ENCODE measurements at regions not wholly inside any gene's neighbourhood (a gene's known extent, or its start where the extent isn't known, plus 50 kb on each side); places are given as distances from the start of the nearest gene placed in this dataset.

DNA sequence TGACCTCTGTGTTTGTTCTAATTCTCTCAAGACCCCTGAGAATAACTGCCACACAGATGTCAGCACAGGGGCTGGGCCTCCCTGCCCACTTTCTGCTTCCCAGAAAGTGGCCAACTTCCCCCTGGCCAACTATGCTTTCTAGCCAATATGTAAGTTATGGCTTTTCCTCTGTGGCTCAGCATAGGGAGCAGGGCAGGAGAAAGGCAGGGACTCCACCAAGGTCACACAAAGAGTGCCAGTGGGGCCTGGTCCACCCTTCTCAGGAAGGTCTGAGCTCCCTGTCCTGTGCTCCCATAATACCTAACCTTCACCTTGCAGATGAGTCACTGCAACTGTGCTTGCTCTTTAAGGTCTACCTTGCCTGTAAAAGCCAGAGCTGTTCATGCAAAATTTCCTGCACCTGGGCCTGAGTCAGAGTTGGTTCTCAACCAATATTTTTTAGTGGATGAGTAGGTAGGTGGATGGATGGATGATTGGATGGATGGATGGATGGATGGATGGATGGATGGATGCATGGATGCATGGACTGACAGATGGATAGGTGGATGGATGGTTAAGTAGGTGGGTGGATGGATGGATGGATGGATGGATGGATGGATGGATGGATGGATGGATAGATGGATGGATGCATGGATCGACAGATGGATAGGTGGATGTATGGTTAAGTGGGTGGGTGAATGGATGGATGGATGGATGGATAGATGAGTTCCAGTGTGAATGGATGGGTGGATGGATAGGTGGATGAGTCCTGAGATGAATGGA lies 64.2 kb downstream of the DIO3 start:
- Histone ChIP-seq H3K27me3 (ENCODE audit: insufficient read depth, low read depth) (peaks cover 4% of the 10 kb centered on the region; the same call in 1 of the 2 replicates), H2AFZ (ENCODE audit: low read depth) (no peak overlapping the region), H3K79me2 (ENCODE audit: insufficient read depth, low read depth) (no peaks in the 10 kb centered on the region), H3K4me2 (no peak overlapping the region), H3K9ac (no peak overlapping the region), H4K20me1 (ENCODE audit: insufficient read depth) (no peaks in the 10 kb centered on the region), H3K4me1 (ENCODE audit: low read depth, poor library complexity, severe bottlenecking) (peaks cover 4% of the 10 kb centered on the region), H3K36me3 (ENCODE audit: insufficient read depth) (no peaks in the 10 kb centered on the region), H3K4me3 (IDR thresholded peaks at IDR 0.05; ENCODE audit: insufficient read depth, low read depth, low read length) (no peak overlapping the region), H3K27ac (no peak overlapping the region)
- TF ChIP-seq, protein P1, sequence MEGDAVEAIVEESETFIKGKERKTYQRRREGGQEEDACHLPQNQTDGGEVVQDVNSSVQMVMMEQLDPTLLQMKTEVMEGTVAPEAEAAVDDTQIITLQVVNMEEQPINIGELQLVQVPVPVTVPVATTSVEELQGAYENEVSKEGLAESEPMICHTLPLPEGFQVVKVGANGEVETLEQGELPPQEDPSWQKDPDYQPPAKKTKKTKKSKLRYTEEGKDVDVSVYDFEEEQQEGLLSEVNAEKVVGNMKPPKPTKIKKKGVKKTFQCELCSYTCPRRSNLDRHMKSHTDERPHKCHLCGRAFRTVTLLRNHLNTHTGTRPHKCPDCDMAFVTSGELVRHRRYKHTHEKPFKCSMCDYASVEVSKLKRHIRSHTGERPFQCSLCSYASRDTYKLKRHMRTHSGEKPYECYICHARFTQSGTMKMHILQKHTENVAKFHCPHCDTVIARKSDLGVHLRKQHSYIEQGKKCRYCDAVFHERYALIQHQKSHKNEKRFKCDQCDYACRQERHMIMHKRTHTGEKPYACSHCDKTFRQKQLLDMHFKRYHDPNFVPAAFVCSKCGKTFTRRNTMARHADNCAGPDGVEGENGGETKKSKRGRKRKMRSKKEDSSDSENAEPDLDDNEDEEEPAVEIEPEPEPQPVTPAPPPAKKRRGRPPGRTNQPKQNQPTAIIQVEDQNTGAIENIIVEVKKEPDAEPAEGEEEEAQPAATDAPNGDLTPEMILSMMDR (conservative IDR thresholded peaks at IDR 0.05; ENCODE audit: low read depth, low read length): no peak

DNA sequence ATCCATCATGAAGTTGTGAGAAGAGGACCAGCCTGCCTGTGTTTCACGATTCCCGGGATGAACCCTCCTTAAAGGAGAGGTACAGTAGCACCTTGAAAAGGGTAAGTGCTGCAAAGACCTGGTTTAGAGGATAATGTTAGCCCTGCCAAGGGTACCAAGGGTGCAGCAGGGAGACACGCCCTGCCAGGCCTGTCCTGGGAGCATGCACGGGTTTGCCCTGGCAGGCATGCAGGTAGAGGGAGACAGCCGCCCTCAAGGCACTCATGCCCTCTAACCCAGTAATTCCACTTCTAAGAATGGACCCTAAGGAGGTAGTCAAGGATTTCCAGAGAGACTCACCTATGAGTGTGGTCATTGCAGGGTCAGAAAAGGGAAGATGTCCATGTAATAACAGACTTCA lies 65.0 kb downstream of the DIO3 start:
- H3K4me1 ChIP-seq (ENCODE audit: low read depth, poor library complexity, severe bottlenecking): peaks cover 4% of the 10 kb centered on the region
- no peaks in the 10 kb centered on the region for H4K20me1 ChIP-seq (ENCODE audit: insufficient read depth)
- H3K9ac ChIP-seq: no peak overlapping the region
- H3K4me2 ChIP-seq: no peak overlapping the region
- H3K36me3 ChIP-seq (ENCODE audit: insufficient read depth): no peaks in the 10 kb centered on the region
- H3K27ac ChIP-seq: no peak overlapping the region
- H2AFZ ChIP-seq (ENCODE audit: low read depth): no peak overlapping the region
- H3K4me3 ChIP-seq (IDR thresholded peaks at IDR 0.05; ENCODE audit: insufficient read depth, low read depth, low read length): no peak overlapping the region
- TF ChIP-seq, protein P1 (conservative IDR thresholded peaks at IDR 0.05; ENCODE audit: low read depth, low read length): no peak
- peaks cover 4% of the 10 kb centered on the region; the same call in 1 of the 2 replicates for H3K27me3 ChIP-seq (ENCODE audit: insufficient read depth, low read depth)
- no peaks in the 10 kb centered on the region for H3K79me2 ChIP-seq (ENCODE audit: insufficient read depth, low read depth)

DNA sequence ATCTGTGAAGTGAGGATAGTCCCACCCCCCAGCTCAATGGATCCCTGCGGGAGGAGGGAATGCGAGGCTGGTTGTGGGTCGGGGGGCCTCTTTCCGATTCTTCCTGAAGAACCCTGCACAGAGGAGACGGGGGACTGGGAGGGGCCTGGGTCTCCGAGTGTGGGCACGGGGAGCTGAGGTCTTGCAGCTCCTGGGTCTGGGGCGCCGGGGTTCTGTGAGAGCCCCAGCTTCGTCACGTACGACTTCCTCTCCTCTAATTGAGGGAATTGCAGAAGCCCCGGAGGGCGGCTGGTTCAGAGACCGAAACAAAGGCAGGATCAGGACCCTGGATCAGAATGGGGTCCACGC lies 66.6 kb downstream of the DIO3 start:
- Histone ChIP-seq H3K27me3 (ENCODE audit: insufficient read depth, low read depth) (peaks cover 4% of the 10 kb centered on the region; the same call in 1 of the 2 replicates), H2AFZ (ENCODE audit: low read depth) (no peak overlapping the region), H3K4me2 (peak overlapping the region; percentile 42), H3K4me1 (ENCODE audit: low read depth, poor library complexity, severe bottlenecking) (peaks cover 4% of the 10 kb centered on the region), H3K9ac (no peak overlapping the region), H3K4me3 (IDR thresholded peaks at IDR 0.05; ENCODE audit: insufficient read depth, low read depth, low read length) (no peak overlapping the region), H3K36me3 (ENCODE audit: insufficient read depth) (no peaks in the 10 kb centered on the region), H4K20me1 (ENCODE audit: insufficient read depth) (no peaks in the 10 kb centered on the region), H3K79me2 (ENCODE audit: insufficient read depth, low read depth) (no peaks in the 10 kb centered on the region), H3K27ac (no peak overlapping the region)
- TF ChIP-seq, protein P1 (conservative IDR thresholded peaks at IDR 0.05; ENCODE audit: low read depth, low read length): no peak

DNA sequence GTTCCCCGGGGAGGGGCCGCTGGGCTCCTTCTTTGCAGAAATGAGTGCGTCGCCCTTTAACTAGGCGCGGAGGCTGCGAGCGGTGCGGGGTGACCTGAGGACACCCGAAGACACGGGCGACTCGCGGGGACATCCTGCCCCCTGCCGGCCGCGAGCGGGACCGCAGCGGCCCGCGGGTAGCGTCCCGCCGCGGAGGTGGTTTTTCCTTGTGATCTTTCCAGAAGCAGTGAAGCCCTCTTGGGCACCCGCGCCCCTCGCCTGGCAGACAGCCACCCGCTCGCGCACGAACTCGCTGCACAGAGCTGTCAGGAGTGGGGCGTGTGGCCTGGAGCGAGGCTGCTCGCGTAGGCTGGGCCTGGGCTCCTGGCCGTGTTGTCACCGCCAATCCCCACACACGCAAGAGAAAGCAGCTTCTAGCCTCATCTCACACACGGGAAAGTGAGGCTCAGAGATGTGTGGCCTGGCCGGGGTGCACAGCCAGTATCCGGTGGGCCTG lies 67.2 kb downstream of the DIO3 start:
- Histone ChIP-seq H4K20me1 (ENCODE audit: insufficient read depth) (no peaks in the 10 kb centered on the region), H3K9ac (no peak overlapping the region), H3K27me3 (ENCODE audit: insufficient read depth, low read depth) (peaks cover 4% of the 10 kb centered on the region; the same call in 1 of the 2 replicates), H3K36me3 (ENCODE audit: insufficient read depth) (no peaks in the 10 kb centered on the region), H3K79me2 (ENCODE audit: insufficient read depth, low read depth) (no peaks in the 10 kb centered on the region), H3K27ac (no peak overlapping the region), H3K4me1 (ENCODE audit: low read depth, poor library complexity, severe bottlenecking) (peaks cover 4% of the 10 kb centered on the region), H2AFZ (ENCODE audit: low read depth) (peak overlapping the region; percentile 93), H3K4me2 (peak overlapping the region; percentile 42), H3K4me3 (IDR thresholded peaks at IDR 0.05; ENCODE audit: insufficient read depth, low read depth, low read length) (no peak overlapping the region)
- TF ChIP-seq, protein P1 (conservative IDR thresholded peaks at IDR 0.05; ENCODE audit: low read depth, low read length): peak; percentile 91
